HEK293 (cell line): ENCODE measurements at regions not wholly inside any gene's neighbourhood (a gene's known extent, or its start where the extent isn't known, plus 50 kb on each side); places are given as distances from the start of the nearest gene placed in this dataset.

Experiments used
- MYNN ChIP-seq: fragments of 450-650 bp; formaldehyde crosslinking; IDR thresholded peaks from 2 replicates; pipeline ENCODE4 v1.5.1; 2016; ENCODE audit warnings: missing biosample characterization, missing genetic modification characterization, borderline replicate concordance
- YY1 ChIP-seq: fragments of 450-650 bp; formaldehyde crosslinking; IDR thresholded peaks from 2 replicates; pipeline ENCODE4 v1.5.1; 2018; ENCODE audit warnings: missing biosample characterization, missing genetic modification characterization
- ZBTB20 ChIP-seq: fragments of 450-650 bp; formaldehyde crosslinking; IDR thresholded peaks from 2 replicates; pipeline ENCODE4 v1.5.1; 2016; ENCODE audit warnings: missing biosample characterization, missing genetic modification characterization
- ZFP3 ChIP-seq: fragments of 450-650 bp; formaldehyde crosslinking; IDR thresholded peaks from 2 replicates; pipeline ENCODE4 v1.5.1; 2016; ENCODE audit warnings: low read depth, missing biosample characterization, missing genetic modification characterization
- ZNF114 ChIP-seq: fragments of 450-650 bp; formaldehyde crosslinking; IDR thresholded peaks from 2 replicates; pipeline ENCODE4 v1.5.0; 2017; ENCODE audit warnings: missing biosample characterization, missing genetic modification characterization
- ZNF544 ChIP-seq: fragments of 450-650 bp; formaldehyde crosslinking; IDR thresholded peaks from 2 replicates; pipeline ENCODE4 v1.5.0; 2017; ENCODE audit warnings: missing biosample characterization, missing genetic modification characterization
- ZSCAN30 ChIP-seq: fragments of 450-650 bp; IDR thresholded peaks from 2 replicates; pipeline ENCODE4 v1.5.1; 2018; ENCODE audit warnings: missing biosample characterization, mild to moderate bottlenecking, missing genetic modification characterization, moderate library complexity
- TF ChIP-seq, protein P1 (sequence below): fragments of 450-650 bp; formaldehyde crosslinking; IDR thresholded peaks from 2 replicates; pipeline ENCODE4 v1.5.1; 2016; ENCODE audit warnings: missing biosample characterization, missing genetic modification characterization
- TF ChIP-seq, protein P2 (sequence below): fragments of 450-650 bp; formaldehyde crosslinking; IDR thresholded peaks from 2 replicates; pipeline ENCODE4 v1.5.1; 2016; ENCODE audit warnings: missing biosample characterization, missing genetic modification characterization
- TF ChIP-seq, protein P3 (sequence below): fragments of 450-650 bp; IDR thresholded peaks from 2 replicates; pipeline ENCODE4 v1.5.1; 2018; ENCODE audit warnings: missing biosample characterization, missing genetic modification characterization
- TF ChIP-seq, protein P4 (sequence below): fragments of 450-650 bp; formaldehyde crosslinking; IDR thresholded peaks from 2 replicates; pipeline ENCODE4 v1.5.1; 2017; ENCODE audit warnings: missing biosample characterization, missing genetic modification characterization
- TF ChIP-seq, protein P5 (sequence below): fragments of 450-650 bp; formaldehyde crosslinking; IDR thresholded peaks from 2 replicates; pipeline ENCODE4 v1.5.1; 2016; ENCODE audit warnings: missing biosample characterization, missing genetic modification characterization

DNA sequence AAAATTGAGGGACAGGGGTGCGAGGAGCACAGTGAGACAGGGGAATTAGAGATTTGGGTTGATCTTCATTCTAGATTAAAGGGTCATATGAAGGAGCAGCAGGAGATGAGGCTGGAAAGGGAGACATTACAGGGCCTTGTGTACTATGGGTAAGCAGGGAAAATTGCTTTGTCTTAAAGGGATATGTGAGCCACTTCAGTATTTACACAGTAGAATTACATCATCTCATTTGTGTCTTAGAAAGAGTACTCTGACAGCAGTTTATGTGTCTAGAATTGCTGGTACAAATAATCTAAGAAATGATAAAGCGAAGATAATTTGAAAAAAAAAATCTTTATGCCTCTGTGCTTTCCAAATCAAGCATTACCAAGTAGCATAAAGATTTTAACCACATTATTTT, 287.0 kb upstream of the ARRDC3 start:
- TF ChIP-seq ZNF114 (tag by site-specific recombination): no peak
- TF ChIP-seq, protein P1, sequence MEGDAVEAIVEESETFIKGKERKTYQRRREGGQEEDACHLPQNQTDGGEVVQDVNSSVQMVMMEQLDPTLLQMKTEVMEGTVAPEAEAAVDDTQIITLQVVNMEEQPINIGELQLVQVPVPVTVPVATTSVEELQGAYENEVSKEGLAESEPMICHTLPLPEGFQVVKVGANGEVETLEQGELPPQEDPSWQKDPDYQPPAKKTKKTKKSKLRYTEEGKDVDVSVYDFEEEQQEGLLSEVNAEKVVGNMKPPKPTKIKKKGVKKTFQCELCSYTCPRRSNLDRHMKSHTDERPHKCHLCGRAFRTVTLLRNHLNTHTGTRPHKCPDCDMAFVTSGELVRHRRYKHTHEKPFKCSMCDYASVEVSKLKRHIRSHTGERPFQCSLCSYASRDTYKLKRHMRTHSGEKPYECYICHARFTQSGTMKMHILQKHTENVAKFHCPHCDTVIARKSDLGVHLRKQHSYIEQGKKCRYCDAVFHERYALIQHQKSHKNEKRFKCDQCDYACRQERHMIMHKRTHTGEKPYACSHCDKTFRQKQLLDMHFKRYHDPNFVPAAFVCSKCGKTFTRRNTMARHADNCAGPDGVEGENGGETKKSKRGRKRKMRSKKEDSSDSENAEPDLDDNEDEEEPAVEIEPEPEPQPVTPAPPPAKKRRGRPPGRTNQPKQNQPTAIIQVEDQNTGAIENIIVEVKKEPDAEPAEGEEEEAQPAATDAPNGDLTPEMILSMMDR: no peak
- TF ChIP-seq, protein P2, sequence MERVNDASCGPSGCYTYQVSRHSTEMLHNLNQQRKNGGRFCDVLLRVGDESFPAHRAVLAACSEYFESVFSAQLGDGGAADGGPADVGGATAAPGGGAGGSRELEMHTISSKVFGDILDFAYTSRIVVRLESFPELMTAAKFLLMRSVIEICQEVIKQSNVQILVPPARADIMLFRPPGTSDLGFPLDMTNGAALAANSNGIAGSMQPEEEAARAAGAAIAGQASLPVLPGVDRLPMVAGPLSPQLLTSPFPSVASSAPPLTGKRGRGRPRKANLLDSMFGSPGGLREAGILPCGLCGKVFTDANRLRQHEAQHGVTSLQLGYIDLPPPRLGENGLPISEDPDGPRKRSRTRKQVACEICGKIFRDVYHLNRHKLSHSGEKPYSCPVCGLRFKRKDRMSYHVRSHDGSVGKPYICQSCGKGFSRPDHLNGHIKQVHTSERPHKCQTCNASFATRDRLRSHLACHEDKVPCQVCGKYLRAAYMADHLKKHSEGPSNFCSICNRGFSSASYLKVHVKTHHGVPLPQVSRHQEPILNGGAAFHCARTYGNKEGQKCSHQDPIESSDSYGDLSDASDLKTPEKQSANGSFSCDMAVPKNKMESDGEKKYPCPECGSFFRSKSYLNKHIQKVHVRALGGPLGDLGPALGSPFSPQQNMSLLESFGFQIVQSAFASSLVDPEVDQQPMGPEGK (tag by site-specific recombination): no peak
- TF ChIP-seq ZSCAN30: no peak
- TF ChIP-seq, protein P3, sequence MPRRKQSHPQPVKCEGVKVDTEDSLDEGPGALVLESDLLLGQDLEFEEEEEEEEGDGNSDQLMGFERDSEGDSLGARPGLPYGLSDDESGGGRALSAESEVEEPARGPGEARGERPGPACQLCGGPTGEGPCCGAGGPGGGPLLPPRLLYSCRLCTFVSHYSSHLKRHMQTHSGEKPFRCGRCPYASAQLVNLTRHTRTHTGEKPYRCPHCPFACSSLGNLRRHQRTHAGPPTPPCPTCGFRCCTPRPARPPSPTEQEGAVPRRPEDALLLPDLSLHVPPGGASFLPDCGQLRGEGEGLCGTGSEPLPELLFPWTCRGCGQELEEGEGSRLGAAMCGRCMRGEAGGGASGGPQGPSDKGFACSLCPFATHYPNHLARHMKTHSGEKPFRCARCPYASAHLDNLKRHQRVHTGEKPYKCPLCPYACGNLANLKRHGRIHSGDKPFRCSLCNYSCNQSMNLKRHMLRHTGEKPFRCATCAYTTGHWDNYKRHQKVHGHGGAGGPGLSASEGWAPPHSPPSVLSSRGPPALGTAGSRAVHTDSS (tag by site-specific recombination): no peak
- TF ChIP-seq, protein P4, sequence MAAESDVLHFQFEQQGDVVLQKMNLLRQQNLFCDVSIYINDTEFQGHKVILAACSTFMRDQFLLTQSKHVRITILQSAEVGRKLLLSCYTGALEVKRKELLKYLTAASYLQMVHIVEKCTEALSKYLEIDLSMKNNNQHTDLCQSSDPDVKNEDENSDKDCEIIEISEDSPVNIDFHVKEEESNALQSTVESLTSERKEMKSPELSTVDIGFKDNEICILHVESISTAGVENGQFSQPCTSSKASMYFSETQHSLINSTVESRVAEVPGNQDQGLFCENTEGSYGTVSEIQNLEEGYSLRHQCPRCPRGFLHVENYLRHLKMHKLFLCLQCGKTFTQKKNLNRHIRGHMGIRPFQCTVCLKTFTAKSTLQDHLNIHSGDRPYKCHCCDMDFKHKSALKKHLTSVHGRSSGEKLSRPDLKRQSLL (tag by site-specific recombination): no peak
- TF ChIP-seq ZBTB20 (tag by site-specific recombination): no peak
- TF ChIP-seq, protein P5, sequence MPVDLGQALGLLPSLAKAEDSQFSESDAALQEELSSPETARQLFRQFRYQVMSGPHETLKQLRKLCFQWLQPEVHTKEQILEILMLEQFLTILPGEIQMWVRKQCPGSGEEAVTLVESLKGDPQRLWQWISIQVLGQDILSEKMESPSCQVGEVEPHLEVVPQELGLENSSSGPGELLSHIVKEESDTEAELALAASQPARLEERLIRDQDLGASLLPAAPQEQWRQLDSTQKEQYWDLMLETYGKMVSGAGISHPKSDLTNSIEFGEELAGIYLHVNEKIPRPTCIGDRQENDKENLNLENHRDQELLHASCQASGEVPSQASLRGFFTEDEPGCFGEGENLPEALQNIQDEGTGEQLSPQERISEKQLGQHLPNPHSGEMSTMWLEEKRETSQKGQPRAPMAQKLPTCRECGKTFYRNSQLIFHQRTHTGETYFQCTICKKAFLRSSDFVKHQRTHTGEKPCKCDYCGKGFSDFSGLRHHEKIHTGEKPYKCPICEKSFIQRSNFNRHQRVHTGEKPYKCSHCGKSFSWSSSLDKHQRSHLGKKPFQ (tag by site-specific recombination): no peak
- no peak for TF ChIP-seq ZNF544 (tag by site-specific recombination)
- no peak for TF ChIP-seq ZFP3 (tag by site-specific recombination)
- TF ChIP-seq YY1: no peak
- TF ChIP-seq MYNN (tag by site-specific recombination): no peak
